ENCODE measurements at regions not wholly inside any gene's neighbourhood (a gene's known extent, or its start where the extent isn't known, plus 50 kb on each side); places are given as distances from the start of the nearest gene placed in this dataset.

DNA sequence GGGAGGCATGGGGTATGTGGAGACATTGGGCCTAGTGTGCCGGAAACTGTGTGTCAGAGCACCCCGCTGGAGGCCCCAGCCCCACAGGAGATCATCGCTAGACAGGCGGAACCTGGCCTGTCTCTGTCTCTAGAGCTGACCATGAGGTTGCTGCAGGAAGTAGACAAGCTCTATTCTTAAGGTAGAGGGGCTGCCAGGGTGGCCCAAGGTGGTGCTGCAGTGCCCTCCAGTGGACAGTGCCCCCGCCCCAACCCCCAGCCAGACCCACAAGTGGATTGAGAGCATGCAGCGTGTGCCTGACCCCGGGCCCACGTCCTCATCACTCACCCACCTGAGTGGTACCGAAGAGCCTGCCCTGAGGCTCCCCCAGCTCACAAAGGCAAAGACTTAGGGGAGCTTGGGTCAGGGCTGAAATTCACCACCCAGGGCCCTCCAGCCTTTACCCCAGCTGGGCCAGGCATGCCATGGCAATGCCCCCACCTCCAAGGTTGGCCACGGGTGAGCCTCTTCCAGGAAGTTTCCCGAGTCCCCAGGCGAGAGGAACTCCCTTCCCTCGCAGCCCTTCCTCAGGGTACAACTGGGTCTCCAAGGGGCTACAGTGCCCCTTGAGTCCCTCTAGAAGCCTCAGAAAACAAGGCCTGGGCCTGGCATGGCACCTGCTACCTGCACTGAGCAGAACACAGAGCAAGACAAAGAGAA lies 155.0 kb downstream of the TTC32 start:
- peak overlapping the region in 1 of 4 donors; percentile 14 for H3K27ac ChIP-seq
- TF ChIP-seq POLR2AphosphoS5 (IDR thresholded peaks at IDR 0.05): no peak
- TF ChIP-seq CTCF (IDR thresholded peaks at IDR 0.05): peak in 1 of 4 experiments; percentile 45
- ATAC-seq: no peak
- H3K9me3 ChIP-seq: no peaks in the 10 kb centered on the region
- no peaks in the 10 kb centered on the region for H3K36me3 ChIP-seq
- 80 to 86% methylated on average over 4 of the region's 13 CpGs for WGBS, 2 donors (ENCODE audit: low coverage in 1 of 2)
- no peak overlapping the region for H3K4me3 ChIP-seq
- H3K4me1 ChIP-seq: peaks cover 0 to 20% (median 0%) of the 10 kb centered on the region in 3 donors
- H3K27me3 ChIP-seq: no peaks in the 10 kb centered on the region

DNA sequence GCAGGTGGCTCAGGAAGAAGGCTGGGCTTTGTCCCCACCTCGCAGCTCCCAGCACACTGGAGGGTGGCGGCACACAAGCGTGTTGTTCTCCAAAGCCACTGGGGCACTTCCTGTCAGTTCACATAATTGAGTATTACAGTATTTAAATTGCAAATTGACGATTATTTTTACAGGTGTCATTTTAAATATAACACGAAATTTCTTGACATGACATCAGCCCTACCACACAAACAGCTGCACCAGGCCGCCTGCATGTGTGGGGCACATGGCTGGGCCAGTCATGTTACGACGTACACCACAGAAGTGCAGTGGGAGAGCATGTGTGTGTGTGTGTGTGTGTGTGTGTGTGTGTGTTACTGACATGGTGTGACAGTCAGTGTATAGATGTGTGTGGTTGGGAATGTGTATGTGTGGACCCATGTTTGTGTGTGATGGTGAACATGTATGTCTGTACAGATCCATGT lies 155.6 kb downstream of the TTC32 start:
- no peak overlapping the region for H3K4me3 ChIP-seq
- ATAC-seq: no peak
- H3K27ac ChIP-seq: no peak overlapping the region
- TF ChIP-seq POLR2AphosphoS5 (IDR thresholded peaks at IDR 0.05) (no peak), POLR2A (IDR thresholded peaks at IDR 0.05) (no peak), EP300 (IDR thresholded peaks at IDR 0.05) (no peak), CTCF (IDR thresholded peaks at IDR 0.05) (no peak)
- H3K4me1 ChIP-seq: peaks cover 0 to 14% (median 0%) of the 10 kb centered on the region in 3 donors
- H3K27me3 ChIP-seq: no peaks in the 10 kb centered on the region
- WGBS, 2 donors (ENCODE audit: low coverage in 1 of 2): 92 to 96% methylated on average over 2 to 4 of the region's 8 CpGs
- no peaks in the 10 kb centered on the region for H3K36me3 ChIP-seq
- no peaks in the 10 kb centered on the region for H3K9me3 ChIP-seq

GRCh38 chr2:19745318-19746136 lies 156.3 kb downstream of the TTC32 start:
- WGBS, 2 donors (ENCODE audit: low coverage in 1 of 2): 86 to 91% methylated on average over 1 to 8 of the region's 17 CpGs
- Histone ChIP-seq H3K36me3 (no peaks in the 10 kb centered on the region), H3K27ac (no peak overlapping the region), H3K27me3 (no peaks in the 10 kb centered on the region), H3K4me1 (peaks cover 0 to 13% (median 0%) of the 10 kb centered on the region in 3 donors), H3K9me3 (no peaks in the 10 kb centered on the region), H3K4me3 (no peak overlapping the region)
- TF ChIP-seq EP300 (IDR thresholded peaks at IDR 0.05): no peak
- TF ChIP-seq CTCF (IDR thresholded peaks at IDR 0.05): no peak
- TF ChIP-seq POLR2AphosphoS5 (IDR thresholded peaks at IDR 0.05): no peak
- TF ChIP-seq POLR2A (IDR thresholded peaks at IDR 0.05): no peak
- no peak for ATAC-seq

- H3K27ac ChIP-seq: no peak overlapping the region
- no peak for ATAC-seq
- H3K9me3 ChIP-seq: no peaks in the 10 kb centered on the region
- no peaks in the 10 kb centered on the region for H3K36me3 ChIP-seq
- H3K4me3 ChIP-seq: no peak overlapping the region
- peaks cover 0 to 13% (median 0%) of the 10 kb centered on the region in 3 donors for H3K4me1 ChIP-seq
- H3K27me3 ChIP-seq: no peaks in the 10 kb centered on the region
- WGBS, 2 donors (ENCODE audit: low coverage in 1 of 2): 93 to 97% methylated on average over 3 to 7 of the region's 8 CpGs
- TF ChIP-seq POLR2A (IDR thresholded peaks at IDR 0.05) (no peak), POLR2AphosphoS5 (IDR thresholded peaks at IDR 0.05) (no peak), CTCF (IDR thresholded peaks at IDR 0.05) (no peak), EP300 (IDR thresholded peaks at IDR 0.05) (no peak)
These were observed 157.2 kb downstream of the TTC32 start for GRCh38 chr2:19744456-19745199.
